ENCODE measurements at regions not wholly inside any gene's neighbourhood (a gene's known extent, or its start where the extent isn't known, plus 50 kb on each side); places are given as distances from the start of the nearest gene placed in this dataset.

DNA sequence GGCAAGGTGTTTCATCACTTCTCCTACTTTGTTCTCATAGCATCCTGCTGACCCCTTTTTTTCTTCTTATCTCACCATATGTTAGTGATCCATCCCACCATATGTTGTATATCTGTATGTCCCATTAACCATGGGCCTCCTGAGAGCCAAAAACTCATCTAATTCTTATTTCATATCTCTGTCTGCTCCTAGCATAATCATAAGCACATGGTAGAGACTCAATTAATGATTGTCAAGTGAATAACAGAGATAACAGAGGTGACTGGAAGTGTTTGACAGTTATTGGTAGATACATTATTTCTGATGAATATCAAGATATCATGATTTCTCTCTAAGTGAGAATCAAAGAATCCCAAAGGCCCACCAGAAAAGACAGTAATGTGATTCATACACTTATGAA, 138.1 kb upstream of the MPPED2 start:
- Mint-ChIP-seq H3K27me3 (no peaks in the 10 kb centered on the region), H3K4me3 (no peak overlapping the region), H3K27ac (no peak overlapping the region), H3K9me3 (ENCODE audit: insufficient read depth) (no peaks in the 10 kb centered on the region), H3K4me1 (no peaks in the 10 kb centered on the region)
- intact Hi-C loops (cut with micrococcal nuclease), result no loop called here
- Histone ChIP-seq H3K4me2 (replicated peaks; ENCODE audit: low read depth, low read length, poor library complexity, severe bottlenecking) (no peak overlapping the region), H2AFZ (ENCODE audit: insufficient read depth, low read depth, low read length, poor library complexity, severe bottlenecking) (no peak overlapping the region), H3K79me2 (ENCODE audit: control insufficient read depth, insufficient read depth, low read length) (no peaks in the 10 kb centered on the region), H3K9ac (ENCODE audit: low read length) (no peak overlapping the region), H3K4me1 (ENCODE audit: control insufficient read depth in 2 of 2, insufficient read depth in 2 of 2, low read length in 2 of 2) (no peaks in the 10 kb centered on the region), H3K36me3 (replicated peaks in 1 of 2; ENCODE audit: control extremely low read depth in 1 of 2, control insufficient read depth in 1 of 2, extremely low read depth in 1 of 2, insufficient read depth in 2 of 2, low read length in 1 of 2) (no peaks in the 10 kb centered on the region), H3K27ac (ENCODE audit: low read length in 2 of 2) (no peak overlapping the region), H3K4me3 (ENCODE audit: control extremely low read depth in 1 of 5, extremely low read depth in 1 of 5, insufficient read depth in 1 of 5, low read depth in 2 of 5, low read length in 4 of 5) (no peak overlapping the region), H3K27me3 (replicated peaks in 1 of 4; ENCODE audit: control extremely low read depth in 1 of 4, control insufficient read depth in 3 of 4, insufficient read depth in 4 of 4, low read length in 3 of 4) (no peaks in the 10 kb centered on the region), H3K9me3 (ENCODE audit: control extremely low read depth in 1 of 3, control insufficient read depth in 2 of 3, insufficient read depth in 1 of 3, low read length in 2 of 3) (peaks cover 0 to 4% (median 0%) of the 10 kb centered on the region in 3 donors), H4K20me1 (ENCODE audit: control insufficient read depth, insufficient read depth, low read length, poor library complexity, severe bottlenecking) (no peaks in the 10 kb centered on the region)
- DNase-seq (no peak), ATAC-seq (ENCODE audit: low read depth) (no peak)
- POLR2A ChIA-PET, result no interaction called here
- TF ChIP-seq, protein P1, sequence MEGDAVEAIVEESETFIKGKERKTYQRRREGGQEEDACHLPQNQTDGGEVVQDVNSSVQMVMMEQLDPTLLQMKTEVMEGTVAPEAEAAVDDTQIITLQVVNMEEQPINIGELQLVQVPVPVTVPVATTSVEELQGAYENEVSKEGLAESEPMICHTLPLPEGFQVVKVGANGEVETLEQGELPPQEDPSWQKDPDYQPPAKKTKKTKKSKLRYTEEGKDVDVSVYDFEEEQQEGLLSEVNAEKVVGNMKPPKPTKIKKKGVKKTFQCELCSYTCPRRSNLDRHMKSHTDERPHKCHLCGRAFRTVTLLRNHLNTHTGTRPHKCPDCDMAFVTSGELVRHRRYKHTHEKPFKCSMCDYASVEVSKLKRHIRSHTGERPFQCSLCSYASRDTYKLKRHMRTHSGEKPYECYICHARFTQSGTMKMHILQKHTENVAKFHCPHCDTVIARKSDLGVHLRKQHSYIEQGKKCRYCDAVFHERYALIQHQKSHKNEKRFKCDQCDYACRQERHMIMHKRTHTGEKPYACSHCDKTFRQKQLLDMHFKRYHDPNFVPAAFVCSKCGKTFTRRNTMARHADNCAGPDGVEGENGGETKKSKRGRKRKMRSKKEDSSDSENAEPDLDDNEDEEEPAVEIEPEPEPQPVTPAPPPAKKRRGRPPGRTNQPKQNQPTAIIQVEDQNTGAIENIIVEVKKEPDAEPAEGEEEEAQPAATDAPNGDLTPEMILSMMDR (IDR thresholded peaks at IDR 0.05), result no peak
- no peak for TF ChIP-seq EZH2 (IDR thresholded peaks at IDR 0.05; ENCODE audit: borderline replicate concordance, insufficient read depth, low read depth, low read length, poor library complexity, severe bottlenecking)
- CTCF ChIA-PET, result no interaction called here

DNA sequence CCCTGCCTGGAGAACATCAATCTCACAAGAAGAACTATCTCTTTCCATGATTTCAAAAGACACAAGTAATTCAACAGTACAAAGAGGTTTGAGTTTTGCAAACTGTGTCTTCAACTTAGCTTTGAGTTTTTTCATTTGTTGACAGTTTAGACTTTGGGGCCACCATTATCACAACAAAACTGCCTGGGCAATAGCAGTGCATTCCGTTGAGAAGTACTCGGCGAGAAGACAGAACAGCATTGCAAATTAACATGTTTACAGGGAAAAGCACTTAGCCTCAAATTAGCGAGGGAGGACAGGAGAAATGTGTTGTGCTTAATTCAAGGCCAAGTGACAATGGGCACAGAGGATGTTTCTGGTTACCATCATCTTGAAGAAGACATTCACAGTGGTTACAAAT, 133.2 kb upstream of the MPPED2 start:
- ChIA-PET CTCF (no interaction called here), POLR2A (no interaction called here)
- Histone ChIP-seq H3K4me1 (ENCODE audit: control insufficient read depth in 2 of 2, insufficient read depth in 2 of 2, low read length in 2 of 2) (no peaks in the 10 kb centered on the region), H3K4me2 (replicated peaks; ENCODE audit: low read depth, low read length, poor library complexity, severe bottlenecking) (no peak overlapping the region), H3K9me3 (ENCODE audit: control extremely low read depth in 1 of 3, control insufficient read depth in 2 of 3, insufficient read depth in 1 of 3, low read length in 2 of 3) (no peaks in the 10 kb centered on the region), H3K36me3 (replicated peaks in 1 of 2; ENCODE audit: control extremely low read depth in 1 of 2, control insufficient read depth in 1 of 2, extremely low read depth in 1 of 2, insufficient read depth in 2 of 2, low read length in 1 of 2) (no peaks in the 10 kb centered on the region), H4K20me1 (ENCODE audit: control insufficient read depth, insufficient read depth, low read length, poor library complexity, severe bottlenecking) (no peaks in the 10 kb centered on the region), H3K4me3 (ENCODE audit: control extremely low read depth in 1 of 5, extremely low read depth in 1 of 5, insufficient read depth in 1 of 5, low read depth in 2 of 5, low read length in 4 of 5) (no peak overlapping the region), H3K27ac (ENCODE audit: low read length in 2 of 2) (no peak overlapping the region), H3K9ac (ENCODE audit: low read length) (no peak overlapping the region), H3K79me2 (ENCODE audit: control insufficient read depth, insufficient read depth, low read length) (no peaks in the 10 kb centered on the region), H2AFZ (ENCODE audit: insufficient read depth, low read depth, low read length, poor library complexity, severe bottlenecking) (no peak overlapping the region), H3K27me3 (replicated peaks in 1 of 4; ENCODE audit: control extremely low read depth in 1 of 4, control insufficient read depth in 3 of 4, insufficient read depth in 4 of 4, low read length in 3 of 4) (no peaks in the 10 kb centered on the region)
- H3K27ac Mint-ChIP-seq, result no peak overlapping the region
- DNase-seq (no peak), ATAC-seq (ENCODE audit: low read depth) (no peak)
- whole genome bisulfite sequencing (ENCODE audit: insufficient coverage), result 89% methylated on average over 4 of the region's 4 CpGs
- intact Hi-C loops (cut with micrococcal nuclease), result no loop called here
- no peaks in the 10 kb centered on the region for H3K4me1 Mint-ChIP-seq
- H3K4me3 Mint-ChIP-seq, result no peak overlapping the region
- no peaks in the 10 kb centered on the region for H3K9me3 Mint-ChIP-seq (ENCODE audit: insufficient read depth)
- no peaks in the 10 kb centered on the region for H3K27me3 Mint-ChIP-seq
- no peak for TF ChIP-seq EZH2 (IDR thresholded peaks at IDR 0.05; ENCODE audit: borderline replicate concordance, insufficient read depth, low read depth, low read length, poor library complexity, severe bottlenecking)
- TF ChIP-seq, protein P1 (IDR thresholded peaks at IDR 0.05), result no peak
